Hepatocyte (in vitro differentiated cells): ENCODE measurements at regions not wholly inside any gene's neighbourhood (a gene's known extent, or its start where the extent isn't known, plus 50 kb on each side); places are given as distances from the start of the nearest gene placed in this dataset.
"Not testable (repeated sequence)": the region's sequence is repeated elsewhere in the genome, so short reads cannot be mapped to it uniquely, and the experiment has no call there.

Experiments
- DNase-seq: peaks from one replicate; pipeline ENCODE4 v3.0.0-alpha.2; 2016; ENCODE audit warnings: low spot score
- H2AFZ ChIP-seq: fragments of 200-600 bp; sonication (generic); 2 replicates; pipeline ENCODE4 v1.6.0; 2016; ENCODE audit warnings: antibody characterized with exemption, mild to moderate bottlenecking
- H3K27ac ChIP-seq: fragments of 200-600 bp; sonication (generic); 2 replicates; pipeline ENCODE4 v1.5.1; 2016; ENCODE audit warnings: mild to moderate bottlenecking
- H3K27me3 ChIP-seq: fragments of 200-600 bp; sonication (generic); 2 replicates; pipeline ENCODE4 v1.6.1; 2016
- H3K36me3 ChIP-seq: fragments of 200-600 bp; sonication (generic); replicated peaks from 2 replicates; pipeline ENCODE4 v1.5.1; 2016; ENCODE audit warnings: low read depth; ENCODE audit not compliant: insufficient read depth
- H3K4me1 ChIP-seq: fragments of 200-600 bp; sonication (generic); 2 replicates; pipeline ENCODE4 v1.5.1; 2016; ENCODE audit warnings: mild to moderate bottlenecking, moderate library complexity; ENCODE audit not compliant: insufficient read depth
- H3K4me2 ChIP-seq: fragments of 200-600 bp; sonication (generic); 2 replicates; pipeline ENCODE4 v1.6.0; 2016
- H3K4me3 ChIP-seq: fragments of 200-600 bp; sonication (generic); 2 replicates; pipeline ENCODE4 v1.5.1; 2016; ENCODE audit warnings: mild to moderate bottlenecking
- H3K79me2 ChIP-seq: fragments of 200-600 bp; sonication (generic); 2 replicates; pipeline ENCODE4 v1.6.0; 2017; ENCODE audit warnings: mild to moderate bottlenecking
- H3K9me2 ChIP-seq: fragments of 200-600 bp; sonication (generic); replicated peaks from 2 replicates; pipeline ENCODE4 v1.6.0; 2017; ENCODE audit warnings: mild to moderate bottlenecking; ENCODE audit not compliant: insufficient read depth
- H3K9me3 ChIP-seq: fragments of 200-600 bp; sonication (generic); 2 replicates; pipeline ENCODE4 v1.5.1; 2016; ENCODE audit warnings: low read depth, mild to moderate bottlenecking
- H4K20me1 ChIP-seq: fragments of 200-600 bp; sonication (generic); 2 replicates; pipeline ENCODE4 v1.6.0; 2016; ENCODE audit warnings: mild to moderate bottlenecking; ENCODE audit not compliant: insufficient read depth, poor library complexity, severe bottlenecking
- CTCF ChIP-seq: fragments of 200-600 bp; sonication (generic); IDR thresholded peaks from 2 replicates; pipeline ENCODE4 v1.5.1; 2016; ENCODE audit warnings: antibody characterized with exemption, mild to moderate bottlenecking; ENCODE audit not compliant: poor library complexity
- EZH2 ChIP-seq: fragments of 200-600 bp; sonication (generic); IDR thresholded peaks from 2 replicates; pipeline ENCODE4 v1.6.1; 2016; ENCODE audit warnings: antibody characterized with exemption, mild to moderate bottlenecking, borderline replicate concordance
- EZH2phosphoT487 ChIP-seq: fragments of 200-600 bp; sonication (generic); IDR thresholded peaks from one replicate; pipeline ENCODE4 v1.6.1; 2018; ENCODE audit warnings: antibody characterized with exemption, mild to moderate bottlenecking, low read depth, moderate library complexity; ENCODE audit not compliant: unreplicated experiment, severe bottlenecking
- WGBS: methylation state at CpG from one replicate; pipeline ENCODE4 v1.1.6; 2016; ENCODE audit warnings: low lambda C conversion rate; ENCODE audit errors: missing lambda C conversion rate; 5-methylcytosine and 5-hydroxymethylcytosine counted together

- Histone ChIP-seq H3K36me3 (no peaks in the 10 kb centered on the region), H3K4me1 (no peaks in the 10 kb centered on the region), H3K4me3 (no peak overlapping the region), H3K27me3 (no peaks in the 10 kb centered on the region), H2AFZ (no peak overlapping the region), H3K9me2 (no peaks in the 10 kb centered on the region), H3K4me2 (no peak overlapping the region), H3K9me3 (no peaks in the 10 kb centered on the region), H3K79me2 (no peaks in the 10 kb centered on the region), H4K20me1 (no peaks in the 10 kb centered on the region), H3K27ac (no peak overlapping the region)
- DNase-seq = no peak
- TF ChIP-seq CTCF = no peak
- no peak for TF ChIP-seq EZH2
- TF ChIP-seq EZH2phosphoT487 = no peak
- WGBS = 74% methylated on average over 8 of the region's 8 CpGs
Observed at GRCh38 chr1:87428883-87429282, 100.2 kb downstream of the LMO4 start.

- H3K4me1 ChIP-seq = peaks cover 3% of the 10 kb centered on the region
- no peaks in the 10 kb centered on the region for H3K36me3 ChIP-seq
- no peaks in the 10 kb centered on the region for H3K9me3 ChIP-seq
- no peak overlapping the region for H3K4me2 ChIP-seq
- TF ChIP-seq EZH2 = no peak
- TF ChIP-seq CTCF = no peak
- no peak for TF ChIP-seq EZH2phosphoT487
- no peaks in the 10 kb centered on the region for H3K79me2 ChIP-seq
- no peak for DNase-seq
- no peaks in the 10 kb centered on the region for H3K9me2 ChIP-seq
- peak overlapping the region; percentile 17 for H2AFZ ChIP-seq
- H3K27me3 ChIP-seq = no peaks in the 10 kb centered on the region
- WGBS = 94% methylated on average over 3 of the region's 3 CpGs
- no peak overlapping the region for H3K4me3 ChIP-seq
- no peak overlapping the region for H3K27ac ChIP-seq
- no peaks in the 10 kb centered on the region for H4K20me1 ChIP-seq
Observed at GRCh38 chr1:87432685-87433084, 104.0 kb downstream of the LMO4 start.

DNA sequence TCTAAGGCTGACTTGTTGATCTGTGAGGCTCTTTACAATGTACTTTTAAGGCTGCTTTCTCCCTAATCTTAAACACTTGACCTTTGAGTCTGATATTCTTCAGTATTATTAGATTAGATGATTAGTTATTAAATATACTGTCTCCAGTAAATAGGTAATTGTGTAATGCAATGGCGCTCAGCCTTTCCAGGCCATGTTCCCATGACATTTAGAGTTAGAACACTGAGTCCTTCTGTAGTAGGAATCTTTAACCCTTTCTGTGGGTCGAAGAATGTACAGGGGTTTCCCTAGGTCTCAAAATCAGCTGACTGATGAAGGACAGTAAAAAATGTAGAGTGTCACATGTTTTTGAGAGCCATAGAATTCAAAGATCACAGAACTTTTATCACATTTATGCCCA, 104.4 kb downstream of the LMO4 start:
- not testable (repeated sequence) for DNase-seq, H3K36me3 ChIP-seq, H3K9me3 ChIP-seq, H3K4me3 ChIP-seq, H3K4me1 ChIP-seq, H3K27me3 ChIP-seq, H4K20me1 ChIP-seq, H3K27ac ChIP-seq, H3K9me2 ChIP-seq, H3K79me2 ChIP-seq, H3K4me2 ChIP-seq
- WGBS = 90% methylated on average over 2 of the region's 2 CpGs
- H2AFZ ChIP-seq = peak overlapping the region; percentile 17

DNA sequence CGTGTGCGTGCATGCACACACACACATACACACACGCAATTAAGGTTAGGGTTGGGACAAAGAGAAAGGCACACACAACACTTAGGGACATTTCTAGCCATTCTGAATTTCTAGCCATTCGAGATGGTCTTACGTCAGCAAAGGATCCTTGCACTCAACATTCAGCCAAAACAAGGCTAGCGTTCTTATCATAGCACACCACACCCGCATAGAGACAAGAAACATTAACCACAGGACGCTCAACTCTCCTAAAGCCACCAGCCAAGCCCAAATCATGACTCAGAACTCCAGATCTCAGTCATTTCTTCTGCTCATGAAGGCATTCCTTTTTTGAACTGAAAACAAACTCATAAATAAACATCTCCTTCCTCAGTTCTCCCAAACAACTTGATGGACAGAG, 106.8 kb downstream of the LMO4 start:
- H2AFZ ChIP-seq = no peak overlapping the region
- peaks cover 3% of the 10 kb centered on the region for H3K9me3 ChIP-seq
- WGBS = 79% methylated on average over 8 of the region's 8 CpGs
- no peaks in the 10 kb centered on the region for H3K9me2 ChIP-seq
- no peaks in the 10 kb centered on the region for H3K27me3 ChIP-seq
- H3K36me3 ChIP-seq = no peaks in the 10 kb centered on the region
- no peak overlapping the region for H3K4me2 ChIP-seq
- H3K4me1 ChIP-seq = peaks cover 3% of the 10 kb centered on the region
- no peak for TF ChIP-seq CTCF
- TF ChIP-seq EZH2 = no peak
- TF ChIP-seq EZH2phosphoT487 = no peak
- H3K4me3 ChIP-seq = no peak overlapping the region
- H3K27ac ChIP-seq = no peak overlapping the region
- no peaks in the 10 kb centered on the region for H4K20me1 ChIP-seq
- no peak for DNase-seq
- no peaks in the 10 kb centered on the region for H3K79me2 ChIP-seq

DNA sequence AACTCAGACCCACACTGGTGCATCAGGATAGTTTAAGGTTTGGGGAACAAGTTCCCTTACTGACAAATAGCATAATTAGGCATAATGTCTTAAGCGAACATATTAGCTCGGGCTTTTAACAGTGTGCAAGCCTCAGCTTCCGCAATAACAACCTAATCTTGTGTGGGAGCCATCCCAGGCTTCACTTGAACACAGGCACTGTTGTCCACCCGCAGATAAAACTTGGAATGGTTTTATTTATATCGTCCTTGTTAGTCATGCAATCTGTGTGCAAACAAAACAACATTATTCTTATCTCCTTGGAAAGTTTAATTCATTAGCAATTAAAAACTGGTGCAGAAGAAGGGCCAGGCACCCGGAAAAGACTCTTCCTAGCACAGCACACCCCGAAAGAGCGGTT, 107.4 kb downstream of the LMO4 start:
- not testable (repeated sequence) for H3K27ac ChIP-seq, H3K4me1 ChIP-seq, H3K4me3 ChIP-seq, H3K36me3 ChIP-seq, H3K27me3 ChIP-seq, DNase-seq, H3K9me3 ChIP-seq, H3K4me2 ChIP-seq, H3K9me2 ChIP-seq, H3K79me2 ChIP-seq, H4K20me1 ChIP-seq, H2AFZ ChIP-seq
- WGBS = 84% methylated on average over 8 of the region's 8 CpGs
